Fibroblast of gingiva (primary cell): ENCODE measurements at regions not wholly inside any gene's neighbourhood (a gene's known extent, or its start where the extent isn't known, plus 50 kb on each side); places are given as distances from the start of the nearest gene placed in this dataset.
"Not testable (repeated sequence)": the region's sequence is repeated elsewhere in the genome, so short reads cannot be mapped to it uniquely, and the experiment has no call there.

Source experiments
- DNase-seq: peaks from one replicate; pipeline ENCODE4 v3.0.0-alpha.2; 2011; ENCODE audit warnings: low read depth

GRCh38 chr6:94902974-94903628 lies 674.2 kb upstream of the MANEA start:
- no peak for DNase-seq

DNA sequence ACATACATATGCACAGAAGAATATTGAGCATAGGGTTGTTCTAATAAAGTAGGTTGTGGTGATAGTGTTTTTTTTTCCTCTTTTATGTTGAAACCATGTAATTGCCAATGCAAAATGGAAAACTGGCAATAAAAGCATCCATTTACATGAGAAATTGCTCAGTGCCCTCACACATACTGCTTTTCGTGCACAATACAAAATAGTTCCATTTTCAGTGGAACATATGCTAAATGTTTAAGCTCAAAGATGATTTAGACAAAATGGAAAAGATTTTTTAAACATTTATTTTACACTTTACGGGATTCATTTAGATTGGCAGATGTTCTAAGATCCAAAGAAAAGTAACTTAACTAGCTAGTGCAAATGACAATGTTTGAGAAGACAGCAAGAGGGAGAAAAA lies 678.1 kb upstream of the MANEA start:
- no peak for DNase-seq

- DNase-seq, result no peak
Observed at GRCh38 chr6:94894300-94894699, 683.0 kb upstream of the MANEA start.

GRCh38 chr6:94893327-94893726 lies 684.0 kb upstream of the MANEA start:
- no peak for DNase-seq

DNA sequence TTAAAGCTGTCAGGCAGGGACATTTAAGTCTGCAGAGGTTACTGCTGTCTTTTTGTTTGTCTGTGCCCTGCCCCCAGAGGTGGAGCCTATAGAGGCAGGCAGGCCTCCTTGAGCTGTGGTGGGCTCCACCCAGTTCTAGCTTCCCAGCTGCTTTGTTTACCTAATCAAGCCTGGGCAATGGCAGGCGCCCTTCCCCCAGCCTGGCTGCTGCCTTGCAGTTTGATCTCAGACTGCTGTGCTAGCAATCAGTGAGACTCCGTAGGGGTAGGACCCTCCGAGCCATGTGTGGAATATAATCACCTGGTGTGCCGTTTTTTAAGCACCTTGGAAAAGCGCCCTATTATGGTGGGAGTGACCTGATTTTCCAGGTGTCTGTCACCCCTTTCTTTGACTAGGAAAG lies 703.5 kb upstream of the MANEA start:
- DNase-seq, result not testable (repeated sequence)

DNA sequence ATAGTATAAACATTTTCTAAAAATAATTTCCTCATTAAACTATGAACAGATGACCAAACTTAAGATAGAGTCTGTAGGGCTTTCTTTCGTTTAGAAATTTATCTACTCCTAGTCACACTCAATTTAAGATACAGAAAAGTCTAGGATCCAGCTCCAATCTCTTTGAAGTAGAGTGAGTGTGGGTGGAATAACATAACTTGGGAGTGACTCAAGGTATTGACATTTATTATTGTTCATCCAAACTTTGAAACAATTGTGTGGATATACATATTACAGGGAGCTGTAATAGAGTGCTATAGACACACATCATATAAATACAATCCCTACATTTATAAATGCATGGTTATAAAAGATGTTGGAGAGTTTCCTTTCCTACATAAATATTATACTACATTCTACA lies 715.2 kb upstream of the MANEA start:
- DNase-seq, result no peak

GRCh38 chr6:94859924-94860323 lies 717.4 kb upstream of the MANEA start:
- DNase-seq, result no peak

GRCh38 chr6:94856999-94857398 lies 720.3 kb upstream of the MANEA start:
- not testable (repeated sequence) for DNase-seq

DNA sequence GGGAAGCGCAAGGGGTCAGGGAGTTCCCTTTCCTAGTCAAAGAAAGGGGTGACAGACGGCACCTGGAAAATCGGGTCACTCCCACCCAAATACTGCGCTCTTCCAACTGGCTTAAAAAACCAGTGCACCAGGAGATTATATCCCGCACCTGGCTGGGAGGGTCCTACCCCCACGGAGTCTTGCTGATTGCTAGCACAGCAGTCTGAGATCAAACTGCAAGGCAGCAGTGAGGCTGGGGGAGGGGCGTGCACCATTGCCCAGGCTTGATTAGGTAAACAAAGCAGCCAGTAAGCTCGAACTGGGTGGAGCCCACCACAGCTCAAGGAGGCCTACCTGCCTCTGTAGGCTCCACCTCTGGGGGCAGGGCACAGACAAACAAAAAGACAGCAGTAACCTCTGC lies 726.0 kb upstream of the MANEA start:
- DNase-seq, result not testable (repeated sequence)

DNA sequence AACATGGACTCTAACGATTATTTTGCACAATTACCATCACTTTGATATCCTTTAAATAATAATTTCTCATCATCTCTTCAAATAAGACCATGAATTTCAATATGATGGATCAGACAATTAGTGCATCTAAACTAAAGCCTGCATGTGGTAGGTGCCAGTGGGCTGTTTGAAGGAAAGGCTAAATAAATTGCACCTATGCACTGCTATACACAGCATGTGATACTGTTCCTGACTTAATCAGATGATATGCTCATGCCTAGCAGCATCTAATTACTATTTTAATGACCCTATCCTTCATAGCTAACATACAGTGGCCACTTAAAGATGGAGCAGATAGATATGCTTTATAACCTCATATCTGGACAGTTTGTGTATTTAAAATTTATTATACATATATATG lies 731.6 kb upstream of the MANEA start:
- DNase-seq, result no peak

- DNase-seq, result no peak
Observed at GRCh38 chr6:94835264-94835663, 742.1 kb upstream of the MANEA start.

- no peak for DNase-seq
Observed at GRCh38 chr6:94813806-94814205, 763.5 kb upstream of the MANEA start.

DNA sequence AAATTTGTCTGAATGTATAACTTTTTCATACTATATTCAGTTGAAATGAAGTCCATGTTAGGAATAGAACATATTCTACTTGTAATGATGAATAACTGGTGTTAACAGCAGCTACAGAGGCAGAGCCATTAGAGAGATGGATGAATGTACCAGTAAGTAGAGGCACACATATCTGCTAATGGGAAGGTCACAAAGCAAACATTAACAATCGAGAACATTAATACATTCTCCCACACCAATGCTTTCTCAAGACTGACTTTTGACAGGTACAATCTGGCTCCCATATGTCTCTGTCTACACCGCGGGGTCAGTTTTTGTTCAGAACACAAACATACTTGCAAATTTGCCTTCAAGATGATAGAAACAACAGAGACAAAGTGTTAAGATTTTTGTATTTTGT lies 776.0 kb upstream of the MANEA start:
- DNase-seq, result no peak

- no peak for DNase-seq
Observed at GRCh38 chr6:94785514-94785913, 791.8 kb upstream of the MANEA start.

DNA sequence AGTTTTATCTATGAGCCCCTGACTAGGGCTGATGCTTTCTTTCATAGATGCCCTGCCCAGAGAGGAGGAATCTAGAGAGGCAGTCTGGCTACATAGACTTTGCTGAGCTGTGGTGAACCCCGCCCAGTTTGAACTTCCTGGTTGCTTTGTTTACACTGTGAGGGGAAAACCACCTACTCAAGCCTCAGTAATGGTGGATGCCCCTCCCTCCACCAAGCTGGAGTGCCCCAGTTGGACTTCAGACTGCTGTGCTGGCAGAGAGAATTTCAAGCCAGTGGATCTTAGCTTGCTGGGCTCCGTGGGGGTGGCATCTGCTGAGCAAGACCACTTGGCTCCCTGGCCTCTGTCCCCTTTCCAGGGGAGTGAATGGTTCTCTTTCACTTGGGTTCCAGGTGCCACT lies 792.3 kb upstream of the MANEA start:
- not testable (repeated sequence) for DNase-seq

DNA sequence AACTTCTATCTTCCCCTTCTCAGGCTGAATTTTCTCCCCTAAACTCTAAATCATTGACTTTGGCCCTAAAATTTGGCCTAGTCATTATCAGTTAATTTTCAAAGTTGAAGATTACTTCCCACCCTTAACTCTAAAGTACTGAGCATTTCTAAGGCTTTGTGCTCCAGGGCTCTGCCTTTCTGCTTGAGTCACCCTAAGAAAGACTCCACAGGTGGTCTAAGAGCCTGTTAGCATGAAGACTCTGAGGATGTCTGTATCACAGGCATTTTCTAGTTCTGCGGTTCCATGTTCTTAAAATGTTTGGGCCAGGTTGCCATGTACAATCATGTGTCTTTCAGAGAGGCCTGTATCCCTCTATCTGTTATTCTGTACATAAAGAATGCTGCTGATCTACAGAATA lies 808.1 kb upstream of the MANEA start:
- no peak for DNase-seq

DNA sequence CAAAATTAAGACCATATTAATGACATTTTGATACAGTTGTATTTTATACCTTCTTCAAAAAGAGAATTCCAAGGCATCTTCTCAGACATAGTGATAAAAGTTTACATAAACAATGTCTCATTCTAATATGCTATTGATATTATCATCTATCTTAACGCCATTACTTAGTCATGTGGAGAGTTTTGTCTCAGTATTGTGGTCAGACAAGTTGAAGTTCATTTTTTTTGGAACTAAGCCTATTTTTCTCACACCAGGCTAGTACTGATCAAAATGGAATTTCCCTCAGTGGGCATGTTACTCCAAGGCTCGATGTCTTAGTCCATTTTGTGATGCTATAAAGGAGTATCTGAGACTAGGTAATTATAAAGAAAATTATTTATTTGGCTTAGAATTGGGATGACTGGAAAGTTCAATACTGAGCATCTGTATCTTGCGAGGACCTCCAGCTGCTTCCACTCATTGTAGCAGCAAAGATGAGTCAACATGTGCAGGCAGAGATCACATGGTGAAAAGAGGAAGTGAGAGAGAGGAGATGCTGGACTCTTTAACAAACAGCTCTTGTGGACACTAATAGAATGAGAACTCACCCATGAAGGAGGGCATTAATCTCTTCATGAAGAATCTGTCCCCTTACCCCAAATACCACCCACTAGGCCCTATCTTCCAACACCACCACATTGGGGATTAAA lies 825.5 kb upstream of the MANEA start:
- no peak for DNase-seq

DNA sequence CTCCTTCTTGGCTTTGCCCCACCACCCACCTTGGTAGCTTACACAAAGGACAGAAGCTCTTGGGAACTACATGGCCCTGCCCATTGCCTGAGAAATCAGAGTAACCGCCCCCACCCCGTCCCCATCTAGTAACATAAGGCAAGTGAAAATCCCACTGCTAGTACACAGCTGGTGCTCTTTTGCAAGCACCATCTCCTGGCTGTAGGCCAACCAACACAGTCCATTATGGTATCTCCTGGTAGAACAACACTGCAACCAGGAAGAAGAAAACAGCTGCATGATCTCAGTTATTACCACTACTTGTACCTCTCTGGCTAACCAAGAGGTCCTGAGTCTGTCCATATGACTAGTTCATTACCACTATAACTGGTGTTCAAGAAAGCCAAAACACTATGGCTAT lies 841.1 kb upstream of the MANEA start:
- no peak for DNase-seq

- DNase-seq, result no peak
Observed at GRCh38 chr6:94735270-94735669, 842.1 kb upstream of the MANEA start.

DNA sequence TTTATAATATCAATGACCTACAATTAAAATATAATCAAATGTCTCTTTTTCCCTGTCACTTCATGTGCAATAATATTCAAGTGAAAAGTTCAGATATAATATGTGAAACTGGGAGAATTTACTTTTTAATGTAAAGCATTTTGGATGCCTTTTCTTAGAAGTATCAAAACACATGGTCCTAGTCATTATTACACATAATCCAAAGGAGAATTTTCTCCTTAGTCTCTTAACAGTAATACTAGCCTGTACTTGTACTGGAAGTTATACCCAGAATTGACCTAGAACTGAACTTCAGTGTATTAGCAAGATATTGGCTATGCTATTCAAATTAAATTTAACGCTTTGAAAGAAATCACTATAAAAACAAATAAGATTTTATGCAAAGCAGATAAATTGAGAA lies 842.6 kb upstream of the MANEA start:
- DNase-seq, result no peak

DNA sequence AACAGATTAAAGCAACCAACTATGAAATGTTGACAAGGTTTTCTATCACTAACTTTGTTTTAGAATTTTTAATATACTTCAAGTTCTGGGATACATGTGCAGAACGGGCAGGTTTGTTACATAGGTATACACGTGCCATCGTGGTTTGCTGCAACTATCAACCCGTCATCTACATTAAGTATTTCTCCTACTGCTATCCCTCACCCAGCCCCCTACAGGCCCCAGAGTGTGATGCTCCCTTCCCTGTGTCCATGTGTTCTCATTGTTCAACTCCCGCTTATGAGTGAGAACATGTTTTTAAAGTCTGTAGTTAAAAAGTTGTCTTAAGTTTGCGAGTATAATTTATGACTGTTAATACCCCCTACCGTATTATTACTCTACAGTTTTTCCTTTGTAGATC lies 844.3 kb upstream of the MANEA start:
- DNase-seq, result no peak

DNA sequence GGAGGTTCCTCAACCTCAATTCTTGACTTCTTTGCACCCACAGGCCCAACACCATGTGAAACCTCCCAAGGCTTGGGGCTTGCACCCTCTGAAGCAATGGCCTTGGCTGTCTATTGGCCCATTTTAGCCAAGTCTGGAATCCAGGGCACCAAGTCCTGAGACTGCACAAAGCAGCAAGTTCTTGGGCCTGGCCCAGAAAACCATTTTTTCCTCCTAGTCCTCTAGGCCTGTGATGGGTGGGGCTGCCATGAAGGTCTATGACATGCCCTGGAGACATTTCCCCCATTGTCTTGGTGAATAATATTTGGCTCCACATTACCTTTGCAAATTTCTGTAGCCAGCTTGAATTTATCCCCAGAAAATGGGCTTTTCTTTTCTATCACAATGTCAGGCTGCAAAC lies 849.6 kb upstream of the MANEA start:
- DNase-seq, result no peak

GRCh38 chr6:94721459-94721858 lies 855.9 kb upstream of the MANEA start:
- DNase-seq, result no peak

- DNase-seq, result no peak
Observed at GRCh38 chr6:94713446-94713845, 863.9 kb upstream of the MANEA start.
